ENCODE measurements at regions not wholly inside any gene's neighbourhood (a gene's known extent, or its start where the extent isn't known, plus 50 kb on each side); places are given as distances from the start of the nearest gene placed in this dataset.

DNA sequence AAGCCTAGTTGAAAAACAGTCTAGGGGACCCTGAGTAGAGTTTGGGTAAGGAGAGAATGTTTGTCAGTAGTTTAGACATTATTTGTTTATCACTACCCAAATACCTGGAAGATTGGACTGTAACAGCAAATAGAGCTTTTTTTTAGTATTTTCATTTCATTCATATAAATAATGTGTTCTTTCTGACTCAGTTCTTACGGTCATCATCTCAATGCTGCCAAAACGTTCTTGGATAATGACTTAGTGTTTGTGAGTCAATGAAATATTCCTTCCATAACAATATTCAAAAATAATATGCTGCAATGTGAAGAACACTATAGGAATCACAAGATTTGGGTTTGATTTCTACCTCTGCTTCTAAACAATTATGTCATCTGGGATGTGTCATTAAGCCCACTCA, 400.0 kb upstream of the PKN2 start (continued):
- TF ChIP-seq, protein P1, sequence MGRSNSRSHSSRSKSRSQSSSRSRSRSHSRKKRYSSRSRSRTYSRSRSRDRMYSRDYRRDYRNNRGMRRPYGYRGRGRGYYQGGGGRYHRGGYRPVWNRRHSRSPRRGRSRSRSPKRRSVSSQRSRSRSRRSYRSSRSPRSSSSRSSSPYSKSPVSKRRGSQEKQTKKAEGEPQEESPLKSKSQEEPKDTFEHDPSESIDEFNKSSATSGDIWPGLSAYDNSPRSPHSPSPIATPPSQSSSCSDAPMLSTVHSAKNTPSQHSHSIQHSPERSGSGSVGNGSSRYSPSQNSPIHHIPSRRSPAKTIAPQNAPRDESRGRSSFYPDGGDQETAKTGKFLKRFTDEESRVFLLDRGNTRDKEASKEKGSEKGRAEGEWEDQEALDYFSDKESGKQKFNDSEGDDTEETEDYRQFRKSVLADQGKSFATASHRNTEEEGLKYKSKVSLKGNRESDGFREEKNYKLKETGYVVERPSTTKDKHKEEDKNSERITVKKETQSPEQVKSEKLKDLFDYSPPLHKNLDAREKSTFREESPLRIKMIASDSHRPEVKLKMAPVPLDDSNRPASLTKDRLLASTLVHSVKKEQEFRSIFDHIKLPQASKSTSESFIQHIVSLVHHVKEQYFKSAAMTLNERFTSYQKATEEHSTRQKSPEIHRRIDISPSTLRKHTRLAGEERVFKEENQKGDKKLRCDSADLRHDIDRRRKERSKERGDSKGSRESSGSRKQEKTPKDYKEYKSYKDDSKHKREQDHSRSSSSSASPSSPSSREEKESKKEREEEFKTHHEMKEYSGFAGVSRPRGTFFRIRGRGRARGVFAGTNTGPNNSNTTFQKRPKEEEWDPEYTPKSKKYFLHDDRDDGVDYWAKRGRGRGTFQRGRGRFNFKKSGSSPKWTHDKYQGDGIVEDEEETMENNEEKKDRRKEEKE (IDR thresholded peaks at IDR 0.05), result no peak
- TF ChIP-seq ZNF24 (IDR thresholded peaks at IDR 0.05), result no peak
- TF ChIP-seq PAX5 (IDR thresholded peaks at IDR 0.05; ENCODE audit: borderline replicate concordance, low read depth, low read length), result no peak
- TF ChIP-seq, protein P2, sequence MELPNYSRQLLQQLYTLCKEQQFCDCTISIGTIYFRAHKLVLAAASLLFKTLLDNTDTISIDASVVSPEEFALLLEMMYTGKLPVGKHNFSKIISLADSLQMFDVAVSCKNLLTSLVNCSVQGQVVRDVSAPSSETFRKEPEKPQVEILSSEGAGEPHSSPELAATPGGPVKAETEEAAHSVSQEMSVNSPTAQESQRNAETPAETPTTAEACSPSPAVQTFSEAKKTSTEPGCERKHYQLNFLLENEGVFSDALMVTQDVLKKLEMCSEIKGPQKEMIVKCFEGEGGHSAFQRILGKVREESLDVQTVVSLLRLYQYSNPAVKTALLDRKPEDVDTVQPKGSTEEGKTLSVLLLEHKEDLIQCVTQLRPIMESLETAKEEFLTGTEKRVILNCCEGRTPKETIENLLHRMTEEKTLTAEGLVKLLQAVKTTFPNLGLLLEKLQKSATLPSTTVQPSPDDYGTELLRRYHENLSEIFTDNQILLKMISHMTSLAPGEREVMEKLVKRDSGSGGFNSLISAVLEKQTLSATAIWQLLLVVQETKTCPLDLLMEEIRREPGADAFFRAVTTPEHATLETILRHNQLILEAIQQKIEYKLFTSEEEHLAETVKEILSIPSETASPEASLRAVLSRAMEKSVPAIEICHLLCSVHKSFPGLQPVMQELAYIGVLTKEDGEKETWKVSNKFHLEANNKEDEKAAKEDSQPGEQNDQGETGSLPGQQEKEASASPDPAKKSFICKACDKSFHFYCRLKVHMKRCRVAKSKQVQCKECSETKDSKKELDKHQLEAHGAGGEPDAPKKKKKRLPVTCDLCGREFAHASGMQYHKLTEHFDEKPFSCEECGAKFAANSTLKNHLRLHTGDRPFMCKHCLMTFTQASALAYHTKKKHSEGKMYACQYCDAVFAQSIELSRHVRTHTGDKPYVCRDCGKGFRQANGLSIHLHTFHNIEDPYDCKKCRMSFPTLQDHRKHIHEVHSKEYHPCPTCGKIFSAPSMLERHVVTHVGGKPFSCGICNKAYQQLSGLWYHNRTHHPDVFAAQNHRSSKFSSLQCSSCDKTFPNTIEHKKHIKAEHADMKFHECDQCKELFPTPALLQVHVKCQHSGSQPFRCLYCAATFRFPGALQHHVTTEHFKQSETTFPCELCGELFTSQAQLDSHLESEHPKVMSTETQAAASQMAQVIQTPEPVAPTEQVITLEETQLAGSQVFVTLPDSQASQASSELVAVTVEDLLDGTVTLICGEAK (IDR thresholded peaks at IDR 0.05; ENCODE audit: borderline replicate concordance), result no peak
- TF ChIP-seq, protein P3, sequence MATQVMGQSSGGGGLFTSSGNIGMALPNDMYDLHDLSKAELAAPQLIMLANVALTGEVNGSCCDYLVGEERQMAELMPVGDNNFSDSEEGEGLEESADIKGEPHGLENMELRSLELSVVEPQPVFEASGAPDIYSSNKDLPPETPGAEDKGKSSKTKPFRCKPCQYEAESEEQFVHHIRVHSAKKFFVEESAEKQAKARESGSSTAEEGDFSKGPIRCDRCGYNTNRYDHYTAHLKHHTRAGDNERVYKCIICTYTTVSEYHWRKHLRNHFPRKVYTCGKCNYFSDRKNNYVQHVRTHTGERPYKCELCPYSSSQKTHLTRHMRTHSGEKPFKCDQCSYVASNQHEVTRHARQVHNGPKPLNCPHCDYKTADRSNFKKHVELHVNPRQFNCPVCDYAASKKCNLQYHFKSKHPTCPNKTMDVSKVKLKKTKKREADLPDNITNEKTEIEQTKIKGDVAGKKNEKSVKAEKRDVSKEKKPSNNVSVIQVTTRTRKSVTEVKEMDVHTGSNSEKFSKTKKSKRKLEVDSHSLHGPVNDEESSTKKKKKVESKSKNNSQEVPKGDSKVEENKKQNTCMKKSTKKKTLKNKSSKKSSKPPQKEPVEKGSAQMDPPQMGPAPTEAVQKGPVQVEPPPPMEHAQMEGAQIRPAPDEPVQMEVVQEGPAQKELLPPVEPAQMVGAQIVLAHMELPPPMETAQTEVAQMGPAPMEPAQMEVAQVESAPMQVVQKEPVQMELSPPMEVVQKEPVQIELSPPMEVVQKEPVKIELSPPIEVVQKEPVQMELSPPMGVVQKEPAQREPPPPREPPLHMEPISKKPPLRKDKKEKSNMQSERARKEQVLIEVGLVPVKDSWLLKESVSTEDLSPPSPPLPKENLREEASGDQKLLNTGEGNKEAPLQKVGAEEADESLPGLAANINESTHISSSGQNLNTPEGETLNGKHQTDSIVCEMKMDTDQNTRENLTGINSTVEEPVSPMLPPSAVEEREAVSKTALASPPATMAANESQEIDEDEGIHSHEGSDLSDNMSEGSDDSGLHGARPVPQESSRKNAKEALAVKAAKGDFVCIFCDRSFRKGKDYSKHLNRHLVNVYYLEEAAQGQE (IDR thresholded peaks at IDR 0.05; ENCODE audit: low read depth, low read length), result no peak

All from GM12878 (cell line).